HL-60 (cell line): ENCODE measurements at regions not wholly inside any gene's neighbourhood (a gene's known extent, or its start where the extent isn't known, plus 50 kb on each side); places are given as distances from the start of the nearest gene placed in this dataset.

Source experiments
- DNase-seq, 2 experiments: peaks; one replicate each; pipeline ENCODE4 v3.0.0-alpha.2; 2010 to 2020; ENCODE audit warnings: low read depth in 1 of 2, low spot score in 1 of 2
- H3K27ac ChIP-seq: fragments of 250-450 bp; sonication (Bioruptor Pico); replicated peaks from 2 replicates; pipeline ENCODE4 v1.5.1; 2020; ENCODE audit warnings: mild to moderate bottlenecking, moderate library complexity
- H3K27me3 ChIP-seq: fragments of 250-450 bp; sonication (Bioruptor Pico); 2 replicates; pipeline ENCODE4 v1.5.1; 2021; ENCODE audit warnings: mild to moderate bottlenecking, moderate library complexity; ENCODE audit not compliant: insufficient read depth, poor library complexity, severe bottlenecking
- H3K4me3 ChIP-seq: replicated peaks from 2 replicates; pipeline ENCODE4 v1.5.1; 2011; ENCODE audit warnings: mild to moderate bottlenecking, control low read depth, low read length; ENCODE audit not compliant: insufficient read depth
- GABPA ChIP-seq: IDR thresholded peaks from 2 replicates; pipeline ENCODE4 v1.6.1; 2012; ENCODE audit warnings: low read depth
- POLR2AphosphoS5 ChIP-seq: IDR thresholded peaks from 2 replicates; pipeline ENCODE4 v1.6.1; 2012; ENCODE audit warnings: low read depth
- SPI1 ChIP-seq: IDR thresholded peaks from 2 replicates; pipeline ENCODE4 v1.6.1; 2012; ENCODE audit warnings: low read depth, mild to moderate bottlenecking, borderline replicate concordance
- TF ChIP-seq, protein P1 (sequence below): IDR thresholded peaks from 2 replicates; pipeline ENCODE4 v1.6.1; 2012; ENCODE audit warnings: low read depth; ENCODE audit not compliant: insufficient replicate concordance
- TF ChIP-seq, protein P2 (sequence below): IDR thresholded peaks from one replicate; pipeline ENCODE4 v1.5.1; 2011; ENCODE audit warnings: low read length, control low read depth, inconsistent platforms; ENCODE audit not compliant: insufficient read depth

GRCh38 chr16:54715011-54715410 is 215.7 kb upstream of the IRX5 start:
- TF ChIP-seq, protein P1, sequence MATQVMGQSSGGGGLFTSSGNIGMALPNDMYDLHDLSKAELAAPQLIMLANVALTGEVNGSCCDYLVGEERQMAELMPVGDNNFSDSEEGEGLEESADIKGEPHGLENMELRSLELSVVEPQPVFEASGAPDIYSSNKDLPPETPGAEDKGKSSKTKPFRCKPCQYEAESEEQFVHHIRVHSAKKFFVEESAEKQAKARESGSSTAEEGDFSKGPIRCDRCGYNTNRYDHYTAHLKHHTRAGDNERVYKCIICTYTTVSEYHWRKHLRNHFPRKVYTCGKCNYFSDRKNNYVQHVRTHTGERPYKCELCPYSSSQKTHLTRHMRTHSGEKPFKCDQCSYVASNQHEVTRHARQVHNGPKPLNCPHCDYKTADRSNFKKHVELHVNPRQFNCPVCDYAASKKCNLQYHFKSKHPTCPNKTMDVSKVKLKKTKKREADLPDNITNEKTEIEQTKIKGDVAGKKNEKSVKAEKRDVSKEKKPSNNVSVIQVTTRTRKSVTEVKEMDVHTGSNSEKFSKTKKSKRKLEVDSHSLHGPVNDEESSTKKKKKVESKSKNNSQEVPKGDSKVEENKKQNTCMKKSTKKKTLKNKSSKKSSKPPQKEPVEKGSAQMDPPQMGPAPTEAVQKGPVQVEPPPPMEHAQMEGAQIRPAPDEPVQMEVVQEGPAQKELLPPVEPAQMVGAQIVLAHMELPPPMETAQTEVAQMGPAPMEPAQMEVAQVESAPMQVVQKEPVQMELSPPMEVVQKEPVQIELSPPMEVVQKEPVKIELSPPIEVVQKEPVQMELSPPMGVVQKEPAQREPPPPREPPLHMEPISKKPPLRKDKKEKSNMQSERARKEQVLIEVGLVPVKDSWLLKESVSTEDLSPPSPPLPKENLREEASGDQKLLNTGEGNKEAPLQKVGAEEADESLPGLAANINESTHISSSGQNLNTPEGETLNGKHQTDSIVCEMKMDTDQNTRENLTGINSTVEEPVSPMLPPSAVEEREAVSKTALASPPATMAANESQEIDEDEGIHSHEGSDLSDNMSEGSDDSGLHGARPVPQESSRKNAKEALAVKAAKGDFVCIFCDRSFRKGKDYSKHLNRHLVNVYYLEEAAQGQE = no peak
- no peak for TF ChIP-seq POLR2AphosphoS5
- TF ChIP-seq GABPA = no peak
- TF ChIP-seq SPI1 = no peak
- TF ChIP-seq, protein P2, sequence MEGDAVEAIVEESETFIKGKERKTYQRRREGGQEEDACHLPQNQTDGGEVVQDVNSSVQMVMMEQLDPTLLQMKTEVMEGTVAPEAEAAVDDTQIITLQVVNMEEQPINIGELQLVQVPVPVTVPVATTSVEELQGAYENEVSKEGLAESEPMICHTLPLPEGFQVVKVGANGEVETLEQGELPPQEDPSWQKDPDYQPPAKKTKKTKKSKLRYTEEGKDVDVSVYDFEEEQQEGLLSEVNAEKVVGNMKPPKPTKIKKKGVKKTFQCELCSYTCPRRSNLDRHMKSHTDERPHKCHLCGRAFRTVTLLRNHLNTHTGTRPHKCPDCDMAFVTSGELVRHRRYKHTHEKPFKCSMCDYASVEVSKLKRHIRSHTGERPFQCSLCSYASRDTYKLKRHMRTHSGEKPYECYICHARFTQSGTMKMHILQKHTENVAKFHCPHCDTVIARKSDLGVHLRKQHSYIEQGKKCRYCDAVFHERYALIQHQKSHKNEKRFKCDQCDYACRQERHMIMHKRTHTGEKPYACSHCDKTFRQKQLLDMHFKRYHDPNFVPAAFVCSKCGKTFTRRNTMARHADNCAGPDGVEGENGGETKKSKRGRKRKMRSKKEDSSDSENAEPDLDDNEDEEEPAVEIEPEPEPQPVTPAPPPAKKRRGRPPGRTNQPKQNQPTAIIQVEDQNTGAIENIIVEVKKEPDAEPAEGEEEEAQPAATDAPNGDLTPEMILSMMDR = no peak
- Histone ChIP-seq H3K27me3 (no peaks in the 10 kb centered on the region), H3K4me3 (no peak overlapping the region), H3K27ac (no peak overlapping the region)
- DNase-seq = no peak

- no peak overlapping the region for H3K27ac ChIP-seq
- TF ChIP-seq, protein P1 = no peak
- TF ChIP-seq GABPA = no peak
- TF ChIP-seq, protein P2 = no peak
- DNase-seq = no peak
- H3K27me3 ChIP-seq = no peaks in the 10 kb centered on the region
- H3K4me3 ChIP-seq = no peak overlapping the region
Observed at GRCh38 chr16:54712866-54713265, 217.8 kb upstream of the IRX5 start.

DNA sequence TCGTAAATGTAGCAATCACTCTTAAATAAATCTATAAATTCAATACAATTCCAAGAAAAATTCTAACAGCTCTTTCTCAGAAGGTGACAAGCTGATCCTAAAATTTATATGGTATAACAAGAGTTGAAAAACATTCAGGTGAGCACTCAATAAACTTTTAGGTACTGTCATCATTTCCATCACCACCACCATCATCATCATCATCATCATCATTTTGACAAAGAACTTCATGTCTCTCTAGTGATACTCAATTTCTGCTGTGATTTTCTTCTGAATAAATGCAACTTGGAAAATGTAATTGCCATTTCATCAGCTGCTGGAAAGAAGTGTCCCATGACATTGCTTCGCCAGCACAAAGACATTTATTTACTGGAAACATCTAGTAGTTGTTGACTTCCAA is 222.9 kb upstream of the IRX5 start:
- Histone ChIP-seq H3K27ac (no peak overlapping the region), H3K4me3 (no peak overlapping the region), H3K27me3 (no peaks in the 10 kb centered on the region)
- TF ChIP-seq GABPA (no peak), SPI1 (no peak), POLR2AphosphoS5 (no peak)
- TF ChIP-seq, protein P1 = no peak
- TF ChIP-seq, protein P2 = no peak
- DNase-seq = no peak
